SK-N-SH treated with all-trans-retinoic acid at 6 μM for 48 hours (cell line): ENCODE measurements at regions not wholly inside any gene's neighbourhood (a gene's known extent, or its start where the extent isn't known, plus 50 kb on each side); places are given as distances from the start of the nearest gene placed in this dataset.

Experiments
- ATAC-seq: fragments of 200-7000 bp; cut with Tn5 transposase; 3 replicates; pipeline ENCODE4 v1.9.1; 2020; ENCODE audit warnings: mild to moderate bottlenecking, moderate library complexity
- ARNTL ChIP-seq: fragments of 450-650 bp; formaldehyde crosslinking; IDR thresholded peaks from 2 replicates; pipeline ENCODE4 v1.5.0; 2020; ENCODE audit warnings: low read depth, mild to moderate bottlenecking, moderate library complexity, borderline replicate concordance
- BACH2 ChIP-seq: fragments of 250-450 bp; sonication (Bioruptor Pico); IDR thresholded peaks from 2 replicates; pipeline ENCODE4 v1.9.0; 2021; ENCODE audit warnings: mild to moderate bottlenecking, borderline replicate concordance
- CREB5 ChIP-seq: fragments of 250-450 bp; sonication (Bioruptor Pico); IDR thresholded peaks from 2 replicates; pipeline ENCODE4 v1.5.1; 2020; ENCODE audit warnings: low read depth, mild to moderate bottlenecking, moderate library complexity
- CSDC2 ChIP-seq: fragments of 250-450 bp; sonication (Bioruptor Pico); IDR thresholded peaks from 2 replicates; pipeline ENCODE4 v1.5.0; 2020; ENCODE audit warnings: mild to moderate bottlenecking, moderate library complexity
- ESRRG ChIP-seq: fragments of 250-450 bp; sonication (Bioruptor Pico); IDR thresholded peaks from 2 replicates; pipeline ENCODE4 v1.6.1; 2021; ENCODE audit warnings: mild to moderate bottlenecking
- GLIS3 ChIP-seq: fragments of 250-450 bp; sonication (Bioruptor Pico); IDR thresholded peaks from 2 replicates; pipeline ENCODE4 v1.5.0; 2020; ENCODE audit warnings: mild to moderate bottlenecking, moderate library complexity
- ISL1 ChIP-seq: fragments of 250-450 bp; sonication (Bioruptor Pico); IDR thresholded peaks from 2 replicates; pipeline ENCODE4 v2.1.2; 2022; ENCODE audit warnings: mild to moderate bottlenecking, moderate library complexity
- OSR1 ChIP-seq: fragments of 250-450 bp; sonication (Bioruptor Pico); IDR thresholded peaks from 2 replicates; pipeline ENCODE4 v1.8.0; 2022; ENCODE audit warnings: moderate library complexity, mild to moderate bottlenecking, inconsistent platforms
- PPARA ChIP-seq: fragments of 250-450 bp; sonication (Bioruptor Pico); IDR thresholded peaks from 2 replicates; pipeline ENCODE4 v1.5.0; 2020; ENCODE audit warnings: mild to moderate bottlenecking, borderline replicate concordance
- RARB ChIP-seq: fragments of 250-450 bp; sonication (Bioruptor Pico); IDR thresholded peaks from 2 replicates; pipeline ENCODE4 v1.8.0; 2021; ENCODE audit warnings: mild to moderate bottlenecking, moderate library complexity
- SNAI2 ChIP-seq: fragments of 250-450 bp; sonication (Bioruptor Pico); IDR thresholded peaks from 2 replicates; pipeline ENCODE4 v1.5.0; 2020; ENCODE audit warnings: mild to moderate bottlenecking, moderate library complexity
- TCF4 ChIP-seq: fragments of 250-450 bp; sonication (Bioruptor Pico); IDR thresholded peaks from 2 replicates; pipeline ENCODE4 v1.8.0; 2021; ENCODE audit warnings: mild to moderate bottlenecking, moderate library complexity, borderline replicate concordance
- TOX ChIP-seq: fragments of 250-450 bp; sonication (Bioruptor Pico); IDR thresholded peaks from 2 replicates; pipeline ENCODE4 v1.8.0; 2021; ENCODE audit warnings: mild to moderate bottlenecking, moderate library complexity, borderline replicate concordance
- ZC3H10 ChIP-seq: fragments of 250-450 bp; sonication (Bioruptor Pico); IDR thresholded peaks from 2 replicates; pipeline ENCODE4 v1.5.1; 2021; ENCODE audit warnings: mild to moderate bottlenecking, moderate library complexity
- ZFP3 ChIP-seq: fragments of 250-450 bp; sonication (Bioruptor Pico); IDR thresholded peaks from 2 replicates; pipeline ENCODE4 v1.5.0; 2020; ENCODE audit warnings: mild to moderate bottlenecking, moderate library complexity
- ZFP30 ChIP-seq: fragments of 450-650 bp; formaldehyde crosslinking; IDR thresholded peaks from 2 replicates; pipeline ENCODE4 v1.5.0; 2022; ENCODE audit warnings: mild to moderate bottlenecking, moderate library complexity
- ZNF565 ChIP-seq: fragments of 450-650 bp; formaldehyde crosslinking; conservative IDR thresholded peaks from 2 replicates; pipeline ENCODE4 v1.5.0; 2020; ENCODE audit warnings: low read depth, mild to moderate bottlenecking, moderate library complexity
- ZNF70 ChIP-seq: fragments of 450-650 bp; formaldehyde crosslinking; IDR thresholded peaks from 2 replicates; pipeline ENCODE4 v1.5.0; 2020; ENCODE audit warnings: mild to moderate bottlenecking, moderate library complexity
- ZNF8 ChIP-seq: fragments of 450-650 bp; formaldehyde crosslinking; IDR thresholded peaks from 2 replicates; pipeline ENCODE4 v1.5.0; 2020; ENCODE audit warnings: mild to moderate bottlenecking, moderate library complexity
- TF ChIP-seq, protein P1 (sequence below): fragments of 250-450 bp; sonication (Bioruptor Pico); IDR thresholded peaks from 2 replicates; pipeline ENCODE4 v1.5.0; 2020; ENCODE audit warnings: mild to moderate bottlenecking, moderate library complexity
- TF ChIP-seq, protein P2 (sequence below): fragments of 250-450 bp; sonication (Bioruptor Pico); IDR thresholded peaks from 2 replicates; pipeline ENCODE4 v1.8.0; 2020; ENCODE audit warnings: mild to moderate bottlenecking, moderate library complexity, borderline replicate concordance
- TF ChIP-seq, protein P3 (sequence below): fragments of 250-450 bp; sonication (Bioruptor Pico); IDR thresholded peaks from 2 replicates; pipeline ENCODE4 v1.8.0; 2021; ENCODE audit warnings: low read depth, mild to moderate bottlenecking, moderate library complexity, borderline replicate concordance
- TF ChIP-seq, protein P4 (sequence below): fragments of 250-450 bp; sonication (Bioruptor Pico); IDR thresholded peaks from 2 replicates; pipeline ENCODE4 v1.5.1; 2021; ENCODE audit warnings: mild to moderate bottlenecking, moderate library complexity

DNA sequence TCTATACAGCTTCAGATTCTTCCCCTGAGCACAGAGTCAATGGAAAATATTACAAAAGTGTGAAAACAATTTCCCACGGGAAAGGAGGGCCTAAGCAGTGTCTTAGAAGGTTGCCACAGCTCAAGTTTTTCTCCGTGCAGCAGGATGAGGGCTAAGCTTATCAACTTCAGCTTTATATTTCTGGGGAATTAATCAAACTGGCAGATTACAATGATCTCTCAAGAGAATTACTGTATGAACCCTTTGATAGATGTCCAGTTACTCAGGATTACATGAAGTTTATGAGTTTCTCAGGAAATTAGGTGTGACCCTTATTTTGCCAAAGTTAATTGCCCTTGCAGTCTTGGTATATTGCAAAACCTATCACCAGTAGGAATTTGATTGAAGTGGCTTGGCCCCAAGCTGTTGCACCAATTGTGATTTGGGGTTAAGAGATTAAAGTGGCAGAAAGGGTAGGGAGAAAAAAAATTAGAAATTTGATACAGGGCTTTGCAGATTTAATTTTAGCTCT, 298.4 kb downstream of the MAP2K6 start:
- TF ChIP-seq ARNTL (CRISPR knock-in tag) (no peak), GLIS3 (CRISPR knock-in tag) (no peak), ISL1 (no peak), ESRRG (CRISPR knock-in tag) (no peak), OSR1 (CRISPR knock-in tag) (no peak), ZNF8 (CRISPR knock-in tag) (no peak), ZFP3 (no peak), CREB5 (CRISPR knock-in tag) (no peak), CSDC2 (CRISPR knock-in tag) (no peak), TOX (CRISPR knock-in tag) (no peak), ZNF565 (CRISPR knock-in tag) (no peak), TCF4 (CRISPR knock-in tag) (no peak), RARB (CRISPR knock-in tag) (no peak), SNAI2 (no peak), ZNF70 (CRISPR knock-in tag) (no peak)
- TF ChIP-seq, protein P1, sequence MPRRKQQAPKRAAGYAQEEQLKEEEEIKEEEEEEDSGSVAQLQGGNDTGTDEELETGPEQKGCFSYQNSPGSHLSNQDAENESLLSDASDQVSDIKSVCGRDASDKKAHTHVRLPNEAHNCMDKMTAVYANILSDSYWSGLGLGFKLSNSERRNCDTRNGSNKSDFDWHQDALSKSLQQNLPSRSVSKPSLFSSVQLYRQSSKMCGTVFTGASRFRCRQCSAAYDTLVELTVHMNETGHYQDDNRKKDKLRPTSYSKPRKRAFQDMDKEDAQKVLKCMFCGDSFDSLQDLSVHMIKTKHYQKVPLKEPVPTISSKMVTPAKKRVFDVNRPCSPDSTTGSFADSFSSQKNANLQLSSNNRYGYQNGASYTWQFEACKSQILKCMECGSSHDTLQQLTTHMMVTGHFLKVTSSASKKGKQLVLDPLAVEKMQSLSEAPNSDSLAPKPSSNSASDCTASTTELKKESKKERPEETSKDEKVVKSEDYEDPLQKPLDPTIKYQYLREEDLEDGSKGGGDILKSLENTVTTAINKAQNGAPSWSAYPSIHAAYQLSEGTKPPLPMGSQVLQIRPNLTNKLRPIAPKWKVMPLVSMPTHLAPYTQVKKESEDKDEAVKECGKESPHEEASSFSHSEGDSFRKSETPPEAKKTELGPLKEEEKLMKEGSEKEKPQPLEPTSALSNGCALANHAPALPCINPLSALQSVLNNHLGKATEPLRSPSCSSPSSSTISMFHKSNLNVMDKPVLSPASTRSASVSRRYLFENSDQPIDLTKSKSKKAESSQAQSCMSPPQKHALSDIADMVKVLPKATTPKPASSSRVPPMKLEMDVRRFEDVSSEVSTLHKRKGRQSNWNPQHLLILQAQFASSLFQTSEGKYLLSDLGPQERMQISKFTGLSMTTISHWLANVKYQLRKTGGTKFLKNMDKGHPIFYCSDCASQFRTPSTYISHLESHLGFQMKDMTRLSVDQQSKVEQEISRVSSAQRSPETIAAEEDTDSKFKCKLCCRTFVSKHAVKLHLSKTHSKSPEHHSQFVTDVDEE, result no peak
- TF ChIP-seq, protein P2, sequence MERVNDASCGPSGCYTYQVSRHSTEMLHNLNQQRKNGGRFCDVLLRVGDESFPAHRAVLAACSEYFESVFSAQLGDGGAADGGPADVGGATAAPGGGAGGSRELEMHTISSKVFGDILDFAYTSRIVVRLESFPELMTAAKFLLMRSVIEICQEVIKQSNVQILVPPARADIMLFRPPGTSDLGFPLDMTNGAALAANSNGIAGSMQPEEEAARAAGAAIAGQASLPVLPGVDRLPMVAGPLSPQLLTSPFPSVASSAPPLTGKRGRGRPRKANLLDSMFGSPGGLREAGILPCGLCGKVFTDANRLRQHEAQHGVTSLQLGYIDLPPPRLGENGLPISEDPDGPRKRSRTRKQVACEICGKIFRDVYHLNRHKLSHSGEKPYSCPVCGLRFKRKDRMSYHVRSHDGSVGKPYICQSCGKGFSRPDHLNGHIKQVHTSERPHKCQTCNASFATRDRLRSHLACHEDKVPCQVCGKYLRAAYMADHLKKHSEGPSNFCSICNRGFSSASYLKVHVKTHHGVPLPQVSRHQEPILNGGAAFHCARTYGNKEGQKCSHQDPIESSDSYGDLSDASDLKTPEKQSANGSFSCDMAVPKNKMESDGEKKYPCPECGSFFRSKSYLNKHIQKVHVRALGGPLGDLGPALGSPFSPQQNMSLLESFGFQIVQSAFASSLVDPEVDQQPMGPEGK (CRISPR knock-in tag), result no peak
- TF ChIP-seq, protein P3, sequence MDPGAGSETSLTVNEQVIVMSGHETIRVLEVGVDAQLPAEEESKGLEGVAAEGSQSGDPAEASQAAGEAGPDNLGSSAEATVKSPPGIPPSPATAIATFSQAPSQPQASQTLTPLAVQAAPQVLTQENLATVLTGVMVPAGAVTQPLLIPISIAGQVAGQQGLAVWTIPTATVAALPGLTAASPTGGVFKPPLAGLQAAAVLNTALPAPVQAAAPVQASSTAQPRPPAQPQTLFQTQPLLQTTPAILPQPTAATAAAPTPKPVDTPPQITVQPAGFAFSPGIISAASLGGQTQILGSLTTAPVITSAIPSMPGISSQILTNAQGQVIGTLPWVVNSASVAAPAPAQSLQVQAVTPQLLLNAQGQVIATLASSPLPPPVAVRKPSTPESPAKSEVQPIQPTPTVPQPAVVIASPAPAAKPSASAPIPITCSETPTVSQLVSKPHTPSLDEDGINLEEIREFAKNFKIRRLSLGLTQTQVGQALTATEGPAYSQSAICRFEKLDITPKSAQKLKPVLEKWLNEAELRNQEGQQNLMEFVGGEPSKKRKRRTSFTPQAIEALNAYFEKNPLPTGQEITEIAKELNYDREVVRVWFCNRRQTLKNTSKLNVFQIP, result no peak
- TF ChIP-seq, protein P4, sequence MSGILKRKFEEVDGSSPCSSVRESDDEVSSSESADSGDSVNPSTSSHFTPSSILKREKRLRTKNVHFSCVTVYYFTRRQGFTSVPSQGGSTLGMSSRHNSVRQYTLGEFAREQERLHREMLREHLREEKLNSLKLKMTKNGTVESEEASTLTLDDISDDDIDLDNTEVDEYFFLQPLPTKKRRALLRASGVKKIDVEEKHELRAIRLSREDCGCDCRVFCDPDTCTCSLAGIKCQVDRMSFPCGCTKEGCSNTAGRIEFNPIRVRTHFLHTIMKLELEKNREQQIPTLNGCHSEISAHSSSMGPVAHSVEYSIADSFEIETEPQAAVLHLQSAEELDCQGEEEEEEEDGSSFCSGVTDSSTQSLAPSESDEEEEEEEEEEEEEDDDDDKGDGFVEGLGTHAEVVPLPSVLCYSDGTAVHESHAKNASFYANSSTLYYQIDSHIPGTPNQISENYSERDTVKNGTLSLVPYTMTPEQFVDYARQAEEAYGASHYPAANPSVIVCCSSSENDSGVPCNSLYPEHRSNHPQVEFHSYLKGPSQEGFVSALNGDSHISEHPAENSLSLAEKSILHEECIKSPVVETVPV (CRISPR knock-in tag), result no peak
- ATAC-seq, result no peak

- no peak for ATAC-seq
- TF ChIP-seq ZC3H10 (no peak), GLIS3 (CRISPR knock-in tag) (no peak), RARB (CRISPR knock-in tag) (no peak), ARNTL (CRISPR knock-in tag) (no peak)
- TF ChIP-seq, all 23 proteins: peak for 0
These were observed 299.3 kb downstream of the MAP2K6 start for GRCh38 chr17:69713815-69714214.

DNA sequence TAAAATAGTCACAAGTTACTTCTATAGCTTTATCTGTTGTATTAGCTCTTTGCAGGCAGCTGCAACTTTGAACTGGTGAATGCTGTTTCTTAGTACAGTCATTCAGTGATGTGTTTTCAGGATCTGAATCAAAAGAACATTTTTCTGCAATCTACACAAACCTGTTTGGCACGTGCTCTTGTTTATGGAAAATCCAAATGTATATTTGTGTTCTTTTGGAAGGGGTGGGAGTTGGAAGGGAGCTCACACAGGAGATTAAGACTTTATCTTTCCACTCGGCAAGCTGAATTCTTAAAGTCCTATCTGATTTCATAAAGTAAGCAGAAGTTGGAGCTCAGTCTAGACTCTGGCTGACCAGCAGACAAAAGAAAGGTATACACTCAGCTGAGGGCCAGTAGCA, 300.2 kb downstream of the MAP2K6 start:
- no peak for ATAC-seq
- TF ChIP-seq, protein P4 (CRISPR knock-in tag), result no peak
- TF ChIP-seq BACH2 (no peak), ZFP3 (no peak), OSR1 (CRISPR knock-in tag) (no peak), PPARA (CRISPR knock-in tag) (no peak), ZFP30 (CRISPR knock-in tag) (no peak), ZNF565 (CRISPR knock-in tag) (no peak), ZNF8 (CRISPR knock-in tag) (no peak)
- TF ChIP-seq, protein P1, result no peak
